GM21360 (cell line): ENCODE measurements at regions not wholly inside any gene's neighbourhood (a gene's known extent, or its start where the extent isn't known, plus 50 kb on each side); places are given as distances from the start of the nearest gene placed in this dataset.

ENCODE experiments used
- ATAC-seq: cut with Tn5 transposase; IDR thresholded peaks from one replicate; pipeline ENCODE4 v1.9.1; 2021; ENCODE audit warnings: mild to moderate bottlenecking, moderate library complexity; ENCODE audit not compliant: unreplicated experiment

GRCh38 chr6:119481976-119482375 is 132.4 kb upstream of the MAN1A1 start:
- no peak for ATAC-seq

GRCh38 chr6:119480961-119481497 is 131.5 kb upstream of the MAN1A1 start:
- no peak for ATAC-seq

GRCh38 chr6:119479860-119480655 is 130.5 kb upstream of the MAN1A1 start:
- no peak for ATAC-seq

- ATAC-seq: peak; percentile 94
These were observed 127.0 kb upstream of the MAN1A1 start for GRCh38 chr6:119476554-119476953.

GRCh38 chr6:119476024-119476423 is 126.5 kb upstream of the MAN1A1 start:
- ATAC-seq: no peak

- ATAC-seq: peak; percentile 50
These were observed 121.5 kb upstream of the MAN1A1 start for GRCh38 chr6:119470893-119471542.

GRCh38 chr6:119467488-119468081 is 118.0 kb upstream of the MAN1A1 start:
- ATAC-seq: no peak

- ATAC-seq: no peak
These were observed 116.7 kb upstream of the MAN1A1 start for GRCh38 chr6:119466226-119466625.

- ATAC-seq: peak; percentile 81
These were observed 113.6 kb upstream of the MAN1A1 start for GRCh38 chr6:119463081-119463626.

- ATAC-seq: no peak
These were observed 111.6 kb upstream of the MAN1A1 start for GRCh38 chr6:119461187-119461586.

GRCh38 chr6:119459207-119459974 is 109.8 kb upstream of the MAN1A1 start:
- ATAC-seq: peak; percentile 75

GRCh38 chr6:119454714-119455113 is 105.2 kb upstream of the MAN1A1 start:
- no peak for ATAC-seq

- no peak for ATAC-seq
These were observed 104.0 kb upstream of the MAN1A1 start for GRCh38 chr6:119453242-119454200.

GRCh38 chr6:119449331-119450156 is 100.0 kb upstream of the MAN1A1 start:
- ATAC-seq: no peak

- no peak for ATAC-seq
These were observed 98.4 kb upstream of the MAN1A1 start for GRCh38 chr6:119447921-119448320.

- ATAC-seq: no peak
These were observed 97.0 kb upstream of the MAN1A1 start for GRCh38 chr6:119446609-119447008.

- peak; percentile 28 for ATAC-seq
These were observed 96.6 kb upstream of the MAN1A1 start for GRCh38 chr6:119446115-119446554.

- no peak for ATAC-seq
These were observed 96.1 kb upstream of the MAN1A1 start for GRCh38 chr6:119445666-119446065.
